ENCODE measurements at regions not wholly inside any gene's neighbourhood (a gene's known extent, or its start where the extent isn't known, plus 50 kb on each side); places are given as distances from the start of the nearest gene placed in this dataset.

GRCh38 chr20:57988422-57988821 lies 240.0 kb downstream of the ANKRD60 start (continued):
- no peak for TF ChIP-seq TAF7 (optimal IDR thresholded peaks at IDR 0.05; ENCODE audit: borderline replicate concordance, low read depth, low read length)
- no peak for TF ChIP-seq KDM1A (IDR thresholded peaks at IDR 0.05; ENCODE audit: borderline replicate concordance, low read length)
- TF ChIP-seq ZNF274 (IDR thresholded peaks at IDR 0.05; ENCODE audit: borderline replicate concordance, extremely low read depth, low read length) = no peak
- TF ChIP-seq MAFK (IDR thresholded peaks at IDR 0.05; ENCODE audit: low read depth, low read length) = no peak
- no peak for TF ChIP-seq CHD1 (IDR thresholded peaks at IDR 0.05; ENCODE audit: low read depth, low read length)
- TF ChIP-seq KDM5A (IDR thresholded peaks at IDR 0.05; ENCODE audit: low read length) = no peak

Measured in H1 (cell line).